Breast epithelium (tissue), 3 donors: ENCODE measurements at regions not wholly inside any gene's neighbourhood (a gene's known extent, or its start where the extent isn't known, plus 50 kb on each side); places are given as distances from the start of the nearest gene placed in this dataset.

Experiments
- POLR2A ChIP-seq: fragments of 450-650 bp; IDR thresholded peaks from one replicate; pipeline ENCODE4 v1.6.1; 2016; ENCODE audit warnings: antibody characterized with exemption, mild to moderate bottlenecking, moderate library complexity
- POLR2AphosphoS5 ChIP-seq, 3 donors: sonication (generic); formaldehyde crosslinking; IDR thresholded peaks; one replicate each; pipeline ENCODE4 v1.6.1; 2017; ENCODE audit warnings: antibody characterized with exemption in 3 of 3
- TF ChIP-seq, protein P1 (sequence below), 3 donors: fragments of 450-650 bp; IDR thresholded peaks; one replicate each; pipeline ENCODE4 v1.5.1; 2016 to 2017; ENCODE audit warnings: antibody characterized with exemption in 3 of 3, mild to moderate bottlenecking in 3 of 3, moderate library complexity in 3 of 3

DNA sequence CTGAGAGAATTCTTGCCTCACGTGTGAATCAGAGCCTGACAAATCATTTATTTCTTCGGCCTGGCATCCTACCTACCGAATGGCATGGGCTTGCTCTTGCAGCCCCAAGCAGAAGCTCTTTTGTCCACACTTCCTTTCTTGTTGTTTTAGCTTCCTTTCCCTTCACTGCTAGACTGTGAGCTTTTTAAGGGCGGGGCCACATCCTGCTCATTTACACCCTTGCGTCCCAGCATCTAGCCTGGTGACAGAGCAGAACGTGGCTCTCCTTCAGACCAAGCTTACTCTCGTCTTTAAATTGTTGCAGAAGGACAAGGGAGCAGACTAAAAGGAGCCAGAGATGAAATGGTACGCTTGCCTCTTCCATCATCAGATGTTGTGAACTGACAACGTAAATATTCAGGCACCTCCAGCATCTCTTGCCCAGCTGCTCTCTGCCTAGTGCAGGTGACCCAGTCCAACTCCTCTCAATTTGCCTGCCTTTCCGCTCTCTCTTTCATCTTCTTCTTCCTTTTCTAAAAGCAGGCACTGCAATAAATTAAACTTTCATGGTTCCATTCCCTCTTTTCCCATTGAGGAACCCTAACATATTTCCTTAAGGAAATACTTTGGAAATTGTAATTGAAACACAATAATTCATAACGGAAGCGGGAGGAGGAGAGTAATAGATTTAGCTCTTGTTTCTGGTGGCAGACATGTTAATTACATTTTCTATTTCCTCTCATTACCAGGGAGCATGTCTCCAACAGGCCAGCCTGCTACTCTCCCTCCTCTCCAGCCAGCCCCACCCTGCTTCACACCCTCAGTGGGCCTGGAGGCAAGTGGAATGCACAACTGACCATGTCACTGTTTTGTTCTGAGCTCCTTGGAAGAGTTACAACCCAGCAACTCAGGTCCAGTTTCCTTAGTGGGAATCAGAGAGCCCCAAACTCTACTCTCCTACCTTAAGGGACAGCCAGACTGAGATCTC lies 228.1 kb upstream of the TRIB2 start:
- no peak for TF ChIP-seq POLR2AphosphoS5 (IDR thresholded peaks at IDR 0.05)
- TF ChIP-seq, protein P1, sequence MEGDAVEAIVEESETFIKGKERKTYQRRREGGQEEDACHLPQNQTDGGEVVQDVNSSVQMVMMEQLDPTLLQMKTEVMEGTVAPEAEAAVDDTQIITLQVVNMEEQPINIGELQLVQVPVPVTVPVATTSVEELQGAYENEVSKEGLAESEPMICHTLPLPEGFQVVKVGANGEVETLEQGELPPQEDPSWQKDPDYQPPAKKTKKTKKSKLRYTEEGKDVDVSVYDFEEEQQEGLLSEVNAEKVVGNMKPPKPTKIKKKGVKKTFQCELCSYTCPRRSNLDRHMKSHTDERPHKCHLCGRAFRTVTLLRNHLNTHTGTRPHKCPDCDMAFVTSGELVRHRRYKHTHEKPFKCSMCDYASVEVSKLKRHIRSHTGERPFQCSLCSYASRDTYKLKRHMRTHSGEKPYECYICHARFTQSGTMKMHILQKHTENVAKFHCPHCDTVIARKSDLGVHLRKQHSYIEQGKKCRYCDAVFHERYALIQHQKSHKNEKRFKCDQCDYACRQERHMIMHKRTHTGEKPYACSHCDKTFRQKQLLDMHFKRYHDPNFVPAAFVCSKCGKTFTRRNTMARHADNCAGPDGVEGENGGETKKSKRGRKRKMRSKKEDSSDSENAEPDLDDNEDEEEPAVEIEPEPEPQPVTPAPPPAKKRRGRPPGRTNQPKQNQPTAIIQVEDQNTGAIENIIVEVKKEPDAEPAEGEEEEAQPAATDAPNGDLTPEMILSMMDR (IDR thresholded peaks at IDR 0.05), result no peak
- TF ChIP-seq POLR2A, result no peak
